ENCODE measurements at regions not wholly inside any gene's neighbourhood (a gene's known extent, or its start where the extent isn't known, plus 50 kb on each side); places are given as distances from the start of the nearest gene placed in this dataset.

DNA sequence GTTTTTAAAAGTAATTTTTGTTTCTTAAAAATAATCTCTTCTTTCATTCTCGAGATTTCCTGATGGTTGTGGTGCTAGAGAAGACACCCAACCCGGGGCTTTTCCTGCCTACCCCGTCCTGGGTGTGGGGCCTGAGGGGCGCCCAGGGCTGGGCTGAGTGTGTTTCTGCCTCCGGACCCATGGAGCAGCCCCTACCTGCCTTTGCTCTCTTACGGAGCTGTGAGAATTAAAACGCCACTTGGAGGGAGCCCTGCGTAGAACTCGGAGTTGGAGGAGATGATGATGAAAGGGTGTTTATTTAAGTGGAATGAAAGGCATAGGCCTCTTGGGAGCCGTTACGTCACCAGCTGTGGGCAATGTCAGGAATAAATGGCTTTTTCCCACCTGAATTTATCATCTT lies 261.8 kb upstream of the SHH start:
- Histone ChIP-seq H3K27ac (no peak overlapping the region), H3K27me3 (replicated peaks) (no peaks in the 10 kb centered on the region), H3K36me3 (replicated peaks) (no peaks in the 10 kb centered on the region), H3K4me3 (ENCODE audit: low read depth, low read length) (no peak overlapping the region)
- TF ChIP-seq, protein P1, sequence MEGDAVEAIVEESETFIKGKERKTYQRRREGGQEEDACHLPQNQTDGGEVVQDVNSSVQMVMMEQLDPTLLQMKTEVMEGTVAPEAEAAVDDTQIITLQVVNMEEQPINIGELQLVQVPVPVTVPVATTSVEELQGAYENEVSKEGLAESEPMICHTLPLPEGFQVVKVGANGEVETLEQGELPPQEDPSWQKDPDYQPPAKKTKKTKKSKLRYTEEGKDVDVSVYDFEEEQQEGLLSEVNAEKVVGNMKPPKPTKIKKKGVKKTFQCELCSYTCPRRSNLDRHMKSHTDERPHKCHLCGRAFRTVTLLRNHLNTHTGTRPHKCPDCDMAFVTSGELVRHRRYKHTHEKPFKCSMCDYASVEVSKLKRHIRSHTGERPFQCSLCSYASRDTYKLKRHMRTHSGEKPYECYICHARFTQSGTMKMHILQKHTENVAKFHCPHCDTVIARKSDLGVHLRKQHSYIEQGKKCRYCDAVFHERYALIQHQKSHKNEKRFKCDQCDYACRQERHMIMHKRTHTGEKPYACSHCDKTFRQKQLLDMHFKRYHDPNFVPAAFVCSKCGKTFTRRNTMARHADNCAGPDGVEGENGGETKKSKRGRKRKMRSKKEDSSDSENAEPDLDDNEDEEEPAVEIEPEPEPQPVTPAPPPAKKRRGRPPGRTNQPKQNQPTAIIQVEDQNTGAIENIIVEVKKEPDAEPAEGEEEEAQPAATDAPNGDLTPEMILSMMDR (IDR thresholded peaks at IDR 0.05; ENCODE audit: low read depth, low read length, missing control alignments), result no peak
- in situ Hi-C loops (cut with HindIII; ENCODE audit: low pct_ligation_motif_present, low sequenced_read_pairs), result no loop called here
- no peak for DNase-seq

GRCh38 chr7:156073366-156074052 lies 261.2 kb upstream of the SHH start:
- in situ Hi-C loops (cut with HindIII; ENCODE audit: low pct_ligation_motif_present, low sequenced_read_pairs), result no loop called here
- no peak for DNase-seq
- TF ChIP-seq, protein P1 (IDR thresholded peaks at IDR 0.05; ENCODE audit: low read depth, low read length, missing control alignments), result no peak

DNA sequence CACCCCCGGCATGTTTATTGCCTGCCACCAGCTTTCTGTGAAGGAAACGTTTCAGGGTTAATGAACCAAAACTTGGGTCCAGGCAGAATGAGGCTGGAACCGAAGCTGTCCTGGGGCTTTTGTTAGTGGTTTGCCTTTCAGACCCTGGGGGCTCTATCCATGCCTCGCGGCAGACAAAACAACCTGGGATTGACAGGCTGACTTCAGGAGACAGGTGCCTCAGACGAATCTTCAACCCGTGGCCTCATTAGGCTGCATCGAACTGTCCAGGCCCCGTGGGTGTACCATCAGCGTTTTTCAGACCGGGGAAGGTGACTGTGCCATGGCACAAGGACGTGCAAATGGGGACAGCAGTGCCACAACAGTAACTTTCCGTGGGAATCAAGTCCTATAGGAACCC lies 259.3 kb upstream of the SHH start:
- TF ChIP-seq, protein P1 (IDR thresholded peaks at IDR 0.05; ENCODE audit: low read depth, low read length, missing control alignments), result no peak
- in situ Hi-C loops (cut with HindIII; ENCODE audit: low pct_ligation_motif_present, low sequenced_read_pairs), result no loop called here
- DNase-seq, result no peak
- Histone ChIP-seq H3K36me3 (replicated peaks) (no peaks in the 10 kb centered on the region), H3K4me3 (ENCODE audit: low read depth, low read length) (no peak overlapping the region), H3K27ac (no peak overlapping the region), H3K27me3 (replicated peaks) (no peaks in the 10 kb centered on the region)

More at GRCh38 chr7:156073366-156074052, 261.2 kb upstream of the SHH start:
- Histone ChIP-seq H3K27ac (no peak overlapping the region), H3K4me3 (ENCODE audit: low read depth, low read length) (no peak overlapping the region), H3K36me3 (replicated peaks) (no peaks in the 10 kb centered on the region), H3K27me3 (replicated peaks) (no peaks in the 10 kb centered on the region)

- DNase-seq, result no peak
- TF ChIP-seq, protein P1 (IDR thresholded peaks at IDR 0.05; ENCODE audit: low read depth, low read length, missing control alignments), result no peak
- Histone ChIP-seq H3K27ac (no peak overlapping the region), H3K36me3 (replicated peaks) (no peaks in the 10 kb centered on the region), H3K27me3 (replicated peaks) (no peaks in the 10 kb centered on the region), H3K4me3 (ENCODE audit: low read depth, low read length) (no peak overlapping the region)
- in situ Hi-C loops (cut with HindIII; ENCODE audit: low pct_ligation_motif_present, low sequenced_read_pairs), result no loop called here
Measured at GRCh38 chr7:156069891-156070290, 257.6 kb upstream of the SHH start.

DNA sequence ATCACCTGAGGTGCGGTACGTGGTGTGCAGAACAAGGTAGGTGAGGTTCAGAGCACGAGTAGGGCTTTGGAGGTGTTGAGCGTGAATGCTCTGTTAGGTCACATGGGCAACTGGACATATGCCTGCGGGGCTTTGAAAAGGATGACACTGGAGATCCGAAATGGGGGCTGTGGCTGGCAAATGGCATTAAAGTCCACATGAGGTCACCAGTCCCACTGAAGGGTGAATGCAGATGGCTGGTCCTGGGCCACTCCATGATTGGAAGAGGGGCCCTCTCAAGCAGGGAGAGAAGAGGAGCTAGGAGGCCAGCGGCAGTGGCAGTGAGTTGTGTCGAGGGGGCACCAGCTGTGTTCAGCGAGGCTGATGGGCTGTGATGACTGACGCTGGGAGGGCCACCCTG lies 254.9 kb upstream of the SHH start:
- no peak for DNase-seq
- TF ChIP-seq, protein P1 (IDR thresholded peaks at IDR 0.05; ENCODE audit: low read depth, low read length, missing control alignments), result no peak
- Histone ChIP-seq H3K27me3 (replicated peaks) (no peaks in the 10 kb centered on the region), H3K4me3 (ENCODE audit: low read depth, low read length) (no peak overlapping the region), H3K36me3 (replicated peaks) (no peaks in the 10 kb centered on the region), H3K27ac (no peak overlapping the region)
- in situ Hi-C loops (cut with HindIII; ENCODE audit: low pct_ligation_motif_present, low sequenced_read_pairs), result no loop called here

DNA sequence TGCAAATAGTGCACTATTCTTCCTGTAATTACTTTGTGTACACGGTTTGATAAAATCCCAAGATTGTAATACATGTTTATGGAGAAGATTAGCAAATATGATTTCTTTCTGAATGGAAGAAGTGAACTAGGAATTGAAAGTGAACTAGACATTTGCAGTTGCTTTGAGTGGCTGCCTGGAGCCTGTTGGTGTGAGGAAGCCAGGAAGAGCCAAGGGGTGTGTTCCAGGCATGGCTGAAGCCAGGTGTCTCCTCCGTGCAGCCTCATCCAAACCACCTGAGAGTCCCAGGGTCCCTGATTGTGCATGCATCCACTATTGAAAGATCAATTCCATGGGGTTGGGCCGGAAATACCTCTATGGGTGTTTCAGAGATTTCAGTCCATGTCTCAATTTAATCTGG lies 253.1 kb upstream of the SHH start:
- no peak for DNase-seq
- in situ Hi-C loops (cut with HindIII; ENCODE audit: low pct_ligation_motif_present, low sequenced_read_pairs), result no loop called here
- TF ChIP-seq, protein P1 (IDR thresholded peaks at IDR 0.05; ENCODE audit: low read depth, low read length, missing control alignments), result no peak

More for the DNA sequence above, 253.1 kb upstream of the SHH start:
- Histone ChIP-seq H3K36me3 (replicated peaks) (no peaks in the 10 kb centered on the region), H3K27me3 (replicated peaks) (no peaks in the 10 kb centered on the region), H3K4me3 (ENCODE audit: low read depth, low read length) (no peak overlapping the region), H3K27ac (no peak overlapping the region)

Measured in brain microvascular endothelial cell (primary cell).